AG10803 (cell line): ENCODE measurements at regions not wholly inside any gene's neighbourhood (a gene's known extent, or its start where the extent isn't known, plus 50 kb on each side); places are given as distances from the start of the nearest gene placed in this dataset.

ENCODE experiments used
- DNase-seq: peaks from one replicate; pipeline ENCODE4 v3.0.0; 2010; ENCODE audit warnings: low read depth
- H3K4me3 ChIP-seq: 2 replicates; pipeline ENCODE4 v1.5.1; 2011; ENCODE audit warnings: mild to moderate bottlenecking, low read length, control low read depth
- CTCF ChIP-seq: conservative IDR thresholded peaks from 2 replicates; pipeline ENCODE4 v1.5.1; 2011; ENCODE audit warnings: mild to moderate bottlenecking, low read length, control low read depth, inconsistent platforms

GRCh38 chr6:2432292-2432691, 186.9 kb upstream of the GMDS start:
- DNase-seq = peak; percentile 93
- no peak for TF ChIP-seq CTCF
- no peak overlapping the region for H3K4me3 ChIP-seq

GRCh38 chr6:2430612-2431011, 185.2 kb upstream of the GMDS start:
- no peak overlapping the region for H3K4me3 ChIP-seq
- DNase-seq = no peak
- no peak for TF ChIP-seq CTCF

- H3K4me3 ChIP-seq = no peak overlapping the region
- DNase-seq = peak; percentile 51
- no peak for TF ChIP-seq CTCF
Measured at GRCh38 chr6:2429460-2429859, 184.1 kb upstream of the GMDS start.

- H3K4me3 ChIP-seq = no peak overlapping the region
- no peak for DNase-seq
- TF ChIP-seq CTCF = no peak
Measured at GRCh38 chr6:2429032-2429431, 183.6 kb upstream of the GMDS start.

GRCh38 chr6:2426561-2427340, 181.3 kb upstream of the GMDS start:
- no peak for TF ChIP-seq CTCF
- peak; percentile 84 for DNase-seq
- H3K4me3 ChIP-seq = no peak overlapping the region

GRCh38 chr6:2416128-2416712, 170.8 kb upstream of the GMDS start:
- no peak for DNase-seq
- H3K4me3 ChIP-seq = no peak overlapping the region
- no peak for TF ChIP-seq CTCF

GRCh38 chr6:2414885-2415547, 169.6 kb upstream of the GMDS start:
- no peak for TF ChIP-seq CTCF
- no peak overlapping the region for H3K4me3 ChIP-seq
- no peak for DNase-seq
